ENCODE measurements at regions not wholly inside any gene's neighbourhood (a gene's known extent, or its start where the extent isn't known, plus 50 kb on each side); places are given as distances from the start of the nearest gene placed in this dataset.

DNA sequence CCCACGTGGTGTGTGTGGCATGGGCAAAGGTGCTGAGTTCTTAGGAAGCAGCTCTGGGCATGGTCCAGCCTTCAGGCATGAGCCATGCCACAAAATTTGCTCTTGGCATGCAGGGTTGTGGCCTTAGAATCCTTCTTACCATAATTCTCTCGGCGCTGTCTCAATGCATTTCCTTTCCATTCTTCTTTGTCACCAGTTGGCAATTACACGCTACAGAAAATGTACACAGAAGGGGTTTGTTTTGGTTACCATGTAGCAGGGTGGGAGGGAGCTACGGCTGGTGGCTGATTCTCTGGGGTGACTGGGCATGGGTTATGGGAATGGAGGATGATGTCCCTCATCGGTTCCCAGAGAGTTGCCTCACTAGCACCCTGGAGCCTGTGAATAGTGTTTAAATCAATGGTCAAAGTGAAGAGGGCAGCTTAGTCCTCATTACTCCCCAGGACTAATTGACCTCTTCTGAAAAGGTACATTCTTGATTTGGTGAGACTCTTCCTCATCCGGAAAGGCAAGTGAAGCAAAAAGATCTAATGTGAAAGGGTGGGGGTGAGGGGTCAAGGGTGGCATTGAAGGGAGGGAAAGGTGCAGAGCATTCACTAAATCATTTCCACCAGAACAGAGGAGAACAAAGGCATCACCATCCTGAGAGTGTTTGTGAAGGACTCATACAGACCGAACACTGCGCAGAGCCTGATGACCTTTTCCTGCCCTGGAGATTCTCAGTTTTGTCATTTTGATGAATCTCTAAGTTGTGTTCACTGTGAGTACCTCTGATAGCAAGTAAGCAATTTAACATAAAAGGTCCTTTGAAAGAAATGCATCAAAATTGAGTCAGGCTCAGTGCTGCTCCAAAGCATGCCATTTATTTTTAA lies 199.8 kb upstream of the SFRP2 start:
- H3K27ac ChIP-seq: no peak overlapping the region

DNA sequence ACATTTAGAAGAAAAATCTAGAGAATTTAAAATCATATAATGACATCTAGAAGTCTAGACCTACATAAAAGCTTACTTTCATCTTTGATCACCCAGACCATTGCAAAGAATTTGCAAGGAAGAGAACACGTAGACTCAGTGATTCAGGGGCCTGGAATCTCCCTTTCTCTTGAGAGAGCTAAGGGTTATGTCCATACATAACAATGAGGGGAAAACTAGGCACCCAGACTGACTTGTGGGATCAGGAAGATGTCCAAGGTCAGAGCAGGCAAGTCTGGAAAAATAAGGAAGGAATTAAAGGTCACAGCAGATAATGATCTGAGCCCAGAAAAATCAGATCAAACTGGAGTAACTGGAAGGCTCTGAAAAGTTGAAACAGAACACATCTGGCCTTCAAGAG lies 198.4 kb upstream of the SFRP2 start:
- Histone ChIP-seq H3K4me1 (ENCODE audit: insufficient read depth) (no peaks in the 10 kb centered on the region), H3K36me3 (no peaks in the 10 kb centered on the region), H3K27me3 (no peaks in the 10 kb centered on the region), H3K4me3 (no peak overlapping the region), H3K9me3 (no peaks in the 10 kb centered on the region), H3K27ac (no peak overlapping the region)
- DNase-seq: no peak
- TF ChIP-seq, protein P1, sequence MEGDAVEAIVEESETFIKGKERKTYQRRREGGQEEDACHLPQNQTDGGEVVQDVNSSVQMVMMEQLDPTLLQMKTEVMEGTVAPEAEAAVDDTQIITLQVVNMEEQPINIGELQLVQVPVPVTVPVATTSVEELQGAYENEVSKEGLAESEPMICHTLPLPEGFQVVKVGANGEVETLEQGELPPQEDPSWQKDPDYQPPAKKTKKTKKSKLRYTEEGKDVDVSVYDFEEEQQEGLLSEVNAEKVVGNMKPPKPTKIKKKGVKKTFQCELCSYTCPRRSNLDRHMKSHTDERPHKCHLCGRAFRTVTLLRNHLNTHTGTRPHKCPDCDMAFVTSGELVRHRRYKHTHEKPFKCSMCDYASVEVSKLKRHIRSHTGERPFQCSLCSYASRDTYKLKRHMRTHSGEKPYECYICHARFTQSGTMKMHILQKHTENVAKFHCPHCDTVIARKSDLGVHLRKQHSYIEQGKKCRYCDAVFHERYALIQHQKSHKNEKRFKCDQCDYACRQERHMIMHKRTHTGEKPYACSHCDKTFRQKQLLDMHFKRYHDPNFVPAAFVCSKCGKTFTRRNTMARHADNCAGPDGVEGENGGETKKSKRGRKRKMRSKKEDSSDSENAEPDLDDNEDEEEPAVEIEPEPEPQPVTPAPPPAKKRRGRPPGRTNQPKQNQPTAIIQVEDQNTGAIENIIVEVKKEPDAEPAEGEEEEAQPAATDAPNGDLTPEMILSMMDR (IDR thresholded peaks at IDR 0.05): no peak
- no peak for TF ChIP-seq POLR2A (IDR thresholded peaks at IDR 0.05)
- TF ChIP-seq EP300 (IDR thresholded peaks at IDR 0.05): no peak
- 21 to 43% (median 25%) methylated on average over 1 of the region's 1 CpG for WGBS, 3 donors
- intact Hi-C loops (cut with DNase I): no loop called here

More for the DNA sequence above, 199.8 kb upstream of the SFRP2 start:
- Histone ChIP-seq H3K9me3 (no peaks in the 10 kb centered on the region), H3K4me1 (ENCODE audit: insufficient read depth) (no peaks in the 10 kb centered on the region), H3K36me3 (no peaks in the 10 kb centered on the region), H3K27me3 (no peaks in the 10 kb centered on the region), H3K4me3 (no peak overlapping the region)
- TF ChIP-seq EP300 (IDR thresholded peaks at IDR 0.05) (no peak), POLR2A (IDR thresholded peaks at IDR 0.05) (no peak)
- TF ChIP-seq, protein P1 (IDR thresholded peaks at IDR 0.05): no peak
- 50 to 61% (median 51%) methylated on average over 9 of the region's 9 CpGs for WGBS, 3 donors
- intact Hi-C loops (cut with DNase I): no loop called here
- no peak for DNase-seq

DNA sequence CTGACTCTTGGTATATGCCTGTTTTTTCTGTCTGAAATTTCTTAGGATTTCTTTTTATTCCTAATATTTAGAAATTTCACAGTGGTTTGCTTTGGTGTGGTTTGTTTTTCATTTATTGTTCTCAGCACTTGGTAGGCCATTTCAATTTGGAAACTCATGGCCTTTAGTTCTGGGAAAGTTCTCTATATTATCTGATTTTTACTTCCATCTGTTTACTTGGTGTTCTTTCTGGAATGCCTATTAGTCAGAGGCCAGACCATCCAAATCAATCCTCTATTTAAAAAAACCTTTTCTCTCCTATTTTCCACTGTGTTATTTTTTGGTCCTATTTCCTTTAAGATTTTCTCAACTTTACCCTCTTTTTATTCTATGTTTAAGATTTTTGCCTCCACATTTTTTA lies 188.1 kb upstream of the SFRP2 start:
- H3K9me3 ChIP-seq: no peaks in the 10 kb centered on the region
- DNase-seq: no peak

DNA sequence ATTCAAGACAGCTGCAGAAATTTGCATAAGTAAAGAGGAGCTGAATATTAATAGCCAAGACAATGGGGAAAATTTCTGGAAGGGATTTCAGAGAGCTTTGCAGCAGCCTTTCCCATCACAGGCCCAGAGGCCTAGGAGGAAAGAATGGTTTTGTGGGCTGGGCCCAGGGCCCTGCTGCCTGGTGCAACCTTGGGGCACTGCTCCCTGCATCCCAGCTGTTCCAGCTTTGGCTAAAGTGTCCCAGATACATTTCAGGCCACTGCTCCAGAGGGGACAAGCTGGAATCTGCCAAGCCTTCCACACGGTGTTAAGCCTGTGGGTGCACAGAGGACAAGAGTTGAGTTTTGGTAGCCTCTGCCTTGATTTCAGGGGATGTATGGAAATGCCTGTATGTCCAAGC lies 185.6 kb upstream of the SFRP2 start:
- no peak for DNase-seq
- no peak overlapping the region for H3K27ac ChIP-seq
- intact Hi-C loops (cut with DNase I): no loop called here
- 79 to 100% (median 85%) methylated on average over 1 of the region's 1 CpG for WGBS, 3 donors
- no peaks in the 10 kb centered on the region for H3K27me3 ChIP-seq
- H3K36me3 ChIP-seq: no peaks in the 10 kb centered on the region
- H3K4me3 ChIP-seq: no peak overlapping the region
- H3K9me3 ChIP-seq: no peaks in the 10 kb centered on the region
- TF ChIP-seq, protein P1 (IDR thresholded peaks at IDR 0.05): no peak
- TF ChIP-seq EP300 (IDR thresholded peaks at IDR 0.05) (no peak), POLR2A (IDR thresholded peaks at IDR 0.05) (no peak)
- H3K4me1 ChIP-seq (ENCODE audit: insufficient read depth): no peaks in the 10 kb centered on the region

More for the DNA sequence above, 188.1 kb upstream of the SFRP2 start:
- Histone ChIP-seq H3K27ac (no peak overlapping the region), H3K4me3 (no peak overlapping the region), H3K4me1 (ENCODE audit: insufficient read depth) (no peaks in the 10 kb centered on the region), H3K36me3 (no peaks in the 10 kb centered on the region), H3K27me3 (no peaks in the 10 kb centered on the region)
- intact Hi-C loops (cut with DNase I): no loop called here
- no peak for TF ChIP-seq EP300 (IDR thresholded peaks at IDR 0.05)
- no peak for TF ChIP-seq POLR2A (IDR thresholded peaks at IDR 0.05)
- TF ChIP-seq, protein P1 (IDR thresholded peaks at IDR 0.05): no peak

Data from ovary (tissue), 7 donors.